Inflammatory macrophage treated with lipopolysaccharide for 1 hour (primary cell): ENCODE measurements at regions not wholly inside any gene's neighbourhood (a gene's known extent, or its start where the extent isn't known, plus 50 kb on each side); places are given as distances from the start of the nearest gene placed in this dataset.
"Not testable (repeated sequence)": the region's sequence is repeated elsewhere in the genome, so short reads cannot be mapped to it uniquely, and the experiment has no call there.

Source experiments
- DNase-seq, 2 donors: peaks; one replicate each; pipeline ENCODE4 v3.0.0-alpha.2; 2020 to 2022

DNA sequence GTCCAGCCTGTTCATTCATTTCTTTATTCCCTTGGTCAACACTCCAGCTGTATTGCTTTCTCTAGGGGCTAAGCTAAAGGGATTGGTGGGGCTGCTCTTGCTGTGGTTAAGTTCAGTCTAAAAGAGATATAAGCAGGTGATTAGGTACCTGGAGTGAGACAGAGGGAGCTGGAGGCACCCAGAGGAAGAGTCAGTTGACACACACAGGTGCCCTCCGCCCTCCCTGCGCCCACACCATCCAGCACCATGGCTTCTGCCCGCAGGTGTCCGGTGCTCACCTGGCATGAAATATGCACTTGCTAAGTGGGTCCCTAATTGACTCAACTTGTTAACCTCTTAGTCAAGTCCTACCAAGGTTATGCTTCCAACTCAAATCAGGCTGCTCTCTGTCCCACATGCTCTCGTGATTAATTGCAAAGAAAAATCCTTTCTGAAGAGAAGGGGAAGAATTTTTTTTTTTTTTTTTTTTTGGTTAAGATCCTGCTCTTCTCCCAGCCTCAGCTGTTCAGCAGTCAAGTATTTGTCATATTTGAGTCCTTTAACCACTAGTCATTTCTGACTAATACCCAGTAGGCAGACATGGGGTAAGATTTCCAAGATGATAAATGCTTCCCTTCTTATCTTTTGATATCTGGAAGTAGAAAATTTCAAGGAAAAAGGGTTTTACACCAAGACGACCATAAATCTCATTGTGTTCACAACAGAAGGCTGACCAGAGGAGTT lies 199.8 kb upstream of the WSCD1 start:
- DNase-seq, result no peak

DNA sequence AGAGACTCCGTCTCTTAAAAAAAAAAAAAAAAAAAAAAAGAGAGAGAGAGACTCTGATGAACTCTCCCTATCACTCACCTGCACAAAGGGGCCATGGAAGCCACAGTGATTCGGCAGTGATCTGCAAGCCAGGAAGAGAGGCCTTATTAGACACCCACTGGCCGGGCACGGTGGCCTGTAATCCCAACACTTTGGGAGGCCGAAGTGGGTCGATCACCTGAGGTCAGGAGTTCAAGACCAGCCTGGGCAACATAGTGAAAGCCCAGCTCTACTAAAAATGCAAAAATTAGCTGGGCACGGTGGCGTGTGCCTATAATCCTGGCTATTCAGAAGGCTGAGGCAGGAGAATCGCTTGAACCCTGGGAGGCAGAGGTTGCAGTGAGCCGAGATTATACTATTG lies 198.5 kb upstream of the WSCD1 start:
- DNase-seq, result no peak

DNA sequence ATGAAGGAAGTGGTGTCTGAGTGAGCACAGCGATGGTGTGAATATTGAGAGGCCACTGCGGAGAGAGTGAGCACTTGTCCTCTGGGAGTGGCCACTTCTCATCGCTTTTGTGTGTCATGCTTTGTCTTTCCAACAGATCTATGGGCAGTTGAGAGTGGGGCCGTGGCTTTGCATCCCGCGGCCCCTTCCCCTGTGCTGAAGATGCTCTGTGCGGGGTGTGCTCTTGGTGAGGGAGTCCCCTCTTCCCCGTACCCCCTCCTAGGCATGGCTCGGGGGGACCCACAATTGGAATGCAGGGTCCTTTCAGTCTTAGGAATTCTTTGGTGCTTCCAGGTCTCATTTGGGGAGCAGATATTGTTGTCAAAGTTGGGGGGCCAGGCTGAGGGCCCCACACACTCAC lies 197.3 kb upstream of the WSCD1 start:
- no peak for DNase-seq

DNA sequence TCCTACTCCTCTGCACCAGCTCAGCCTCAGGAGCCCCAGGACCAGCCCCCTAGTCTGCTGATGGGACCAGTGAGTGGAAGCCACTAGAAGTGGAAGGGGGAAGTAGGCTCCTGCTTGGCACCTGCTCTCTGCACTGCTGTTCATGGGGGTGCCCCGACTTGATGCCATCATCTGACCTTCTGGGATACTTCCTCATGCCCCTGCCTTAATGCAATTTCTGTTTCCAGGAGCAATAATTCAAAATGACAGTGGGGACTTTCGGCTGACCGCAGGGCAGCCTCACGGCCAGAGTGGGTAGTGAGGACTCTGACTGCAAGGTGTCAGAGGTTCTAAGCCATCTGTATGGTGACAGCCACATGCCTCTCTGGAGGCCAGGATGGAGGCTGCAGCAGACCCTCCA lies 196.4 kb upstream of the WSCD1 start:
- DNase-seq, result peak in 1 of 2 donors; percentile 4

DNA sequence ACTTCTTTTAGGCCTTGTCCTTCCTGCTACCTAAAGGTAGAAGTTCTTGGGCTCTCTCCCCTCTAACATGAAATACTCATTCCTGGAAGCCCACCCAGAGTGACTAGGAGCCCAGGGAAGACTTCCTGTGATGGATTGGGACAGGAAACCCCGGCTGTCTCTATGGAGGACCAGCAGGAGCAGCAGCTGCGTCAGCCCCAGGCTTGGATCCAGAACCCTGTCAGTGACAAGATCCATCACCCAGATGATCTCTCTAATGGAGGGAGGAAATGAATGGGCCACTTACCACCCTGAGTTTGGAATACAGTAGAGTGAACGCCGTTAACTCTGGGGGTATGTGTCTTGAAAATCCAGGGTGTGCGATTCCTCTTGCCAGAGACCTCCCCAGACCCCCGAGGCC lies 195.7 kb upstream of the WSCD1 start:
- DNase-seq, result no peak

DNA sequence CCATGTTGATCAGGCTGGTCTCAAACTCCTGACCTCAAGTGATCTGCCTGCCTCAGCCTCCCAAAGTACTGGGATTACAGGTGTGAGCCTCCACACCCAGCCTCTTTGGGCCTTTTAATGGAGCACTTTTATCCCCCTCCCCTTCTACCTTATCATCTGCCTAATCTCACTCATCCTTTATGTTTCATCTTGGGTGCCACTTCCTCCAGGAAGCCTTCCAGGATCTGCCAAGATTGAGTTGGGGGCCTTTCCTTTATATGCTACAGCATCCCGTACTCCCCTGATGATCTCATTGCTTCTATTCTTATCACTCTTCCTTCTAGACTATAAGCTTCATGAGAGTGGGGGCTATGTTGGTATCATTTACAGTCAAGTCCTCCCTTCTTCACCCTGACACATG lies 192.8 kb upstream of the WSCD1 start:
- no peak for DNase-seq

DNA sequence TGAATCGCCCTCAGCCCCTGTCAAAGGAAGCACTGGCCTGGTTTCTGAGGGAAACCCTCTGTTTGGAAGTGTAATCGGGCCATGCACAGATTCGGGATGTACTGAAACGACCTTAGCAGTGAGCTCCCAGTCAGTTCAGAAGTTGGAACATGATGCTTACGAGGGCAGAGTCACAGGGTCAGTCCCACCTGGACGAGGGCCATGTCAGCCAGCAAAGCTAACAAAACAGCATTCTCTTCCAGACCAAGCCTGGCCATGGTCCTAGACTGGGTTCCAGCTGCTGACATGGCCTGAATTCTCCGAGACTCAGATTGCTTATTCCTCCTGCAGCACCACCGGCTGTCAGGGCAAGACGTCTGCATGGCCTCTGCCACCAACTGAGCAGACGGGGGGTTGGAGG lies 192.2 kb upstream of the WSCD1 start:
- DNase-seq, result no peak

DNA sequence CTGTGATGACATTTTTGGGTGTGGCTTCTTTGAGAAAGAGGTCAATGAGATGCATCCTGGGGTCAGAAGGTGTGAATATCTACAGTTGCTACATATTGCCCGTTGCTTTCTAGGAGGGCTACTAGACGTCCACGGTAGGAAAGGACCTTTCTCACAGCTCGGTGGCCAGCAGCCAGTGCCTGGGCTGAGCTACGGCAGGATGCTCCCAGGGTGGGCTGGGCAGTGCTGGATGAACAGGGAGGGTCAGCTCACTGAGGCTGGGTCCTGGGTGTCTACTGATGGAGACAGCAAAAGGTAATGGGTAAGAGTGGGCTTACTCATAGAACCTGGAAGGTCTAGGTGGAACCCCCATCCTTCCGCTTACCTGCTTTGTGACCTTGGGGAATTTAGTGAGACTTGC lies 188.3 kb upstream of the WSCD1 start:
- DNase-seq, result no peak

DNA sequence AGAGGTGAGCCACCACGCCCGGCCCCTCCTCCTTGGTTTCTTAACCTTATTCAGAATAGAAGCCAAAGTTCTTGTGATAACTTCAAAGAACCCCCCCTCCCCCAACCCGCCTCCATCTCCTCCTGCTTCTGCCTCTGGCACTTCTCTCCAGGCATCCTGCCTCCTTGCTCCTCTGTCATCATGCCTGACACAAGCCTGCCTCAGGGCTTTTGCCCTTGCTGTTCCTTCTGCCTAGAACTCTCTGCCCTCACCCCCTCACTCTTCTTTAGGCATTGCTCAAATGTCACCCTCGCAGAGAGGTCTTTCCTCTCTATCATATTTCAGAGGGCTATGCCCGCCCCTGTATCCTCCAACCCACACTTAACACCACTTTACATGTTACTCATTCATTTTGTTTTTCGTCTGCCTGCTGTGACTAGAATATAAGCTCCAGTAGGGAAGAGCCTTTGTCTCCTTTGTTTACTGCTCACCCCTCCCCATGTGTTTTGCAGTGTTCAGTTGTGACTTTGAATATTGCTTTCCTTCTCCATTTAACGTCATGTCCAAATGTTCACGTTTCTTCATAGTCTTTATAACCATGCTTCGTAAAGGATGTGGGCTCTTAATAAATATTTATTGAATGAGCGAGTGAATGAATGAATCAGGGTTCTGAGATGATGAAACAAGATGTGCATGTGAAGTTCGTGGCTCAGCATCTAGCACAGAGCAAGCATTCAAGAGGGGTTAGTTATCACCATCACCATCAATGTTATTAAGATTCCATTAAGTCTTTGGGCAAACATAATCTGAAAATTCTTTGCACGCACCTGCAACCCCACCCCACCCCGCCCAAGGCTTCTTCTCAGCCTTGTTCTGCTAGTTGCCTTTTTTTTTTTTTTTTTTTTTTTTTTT lies 186.2 kb upstream of the WSCD1 start:
- DNase-seq, result no peak

DNA sequence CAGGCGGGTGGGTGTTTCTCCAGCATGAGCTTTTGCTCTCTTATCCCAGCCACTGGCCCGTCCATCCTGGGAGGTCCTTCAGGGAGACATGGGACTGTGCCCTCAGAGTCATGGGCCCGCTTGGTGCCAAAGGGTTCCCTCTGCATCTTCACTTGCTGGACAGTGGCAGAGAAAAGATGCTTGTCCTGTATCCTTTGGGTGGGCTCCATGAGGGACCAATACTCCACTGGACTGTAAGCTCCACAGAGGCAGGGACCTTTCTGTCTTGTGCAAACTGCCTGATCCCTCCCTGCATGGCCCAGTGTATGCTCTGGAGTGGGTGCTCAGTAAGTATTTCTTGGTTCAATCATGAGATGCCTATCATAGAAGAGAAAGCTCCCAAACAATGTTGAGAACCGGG lies 184.8 kb upstream of the WSCD1 start:
- DNase-seq, result no peak

DNA sequence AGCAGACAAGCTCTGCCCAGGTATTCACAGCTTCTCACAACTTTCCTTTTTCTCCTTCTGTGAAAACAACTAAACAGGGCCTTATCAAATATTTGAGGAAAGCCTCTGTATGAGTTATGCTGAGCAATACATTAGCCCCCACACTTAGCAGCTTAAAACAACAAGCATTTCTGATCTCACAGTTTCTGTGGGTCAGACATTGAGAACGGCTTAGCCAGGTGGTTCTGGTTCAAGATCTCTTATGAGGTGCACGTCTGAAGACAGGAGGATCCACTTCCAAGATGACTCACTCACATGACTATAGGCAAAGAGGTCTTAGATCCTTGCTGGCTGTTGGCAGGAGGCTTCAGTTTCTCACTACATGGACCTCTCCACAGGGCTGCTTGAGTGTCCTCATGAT lies 181.4 kb upstream of the WSCD1 start:
- no peak for DNase-seq

DNA sequence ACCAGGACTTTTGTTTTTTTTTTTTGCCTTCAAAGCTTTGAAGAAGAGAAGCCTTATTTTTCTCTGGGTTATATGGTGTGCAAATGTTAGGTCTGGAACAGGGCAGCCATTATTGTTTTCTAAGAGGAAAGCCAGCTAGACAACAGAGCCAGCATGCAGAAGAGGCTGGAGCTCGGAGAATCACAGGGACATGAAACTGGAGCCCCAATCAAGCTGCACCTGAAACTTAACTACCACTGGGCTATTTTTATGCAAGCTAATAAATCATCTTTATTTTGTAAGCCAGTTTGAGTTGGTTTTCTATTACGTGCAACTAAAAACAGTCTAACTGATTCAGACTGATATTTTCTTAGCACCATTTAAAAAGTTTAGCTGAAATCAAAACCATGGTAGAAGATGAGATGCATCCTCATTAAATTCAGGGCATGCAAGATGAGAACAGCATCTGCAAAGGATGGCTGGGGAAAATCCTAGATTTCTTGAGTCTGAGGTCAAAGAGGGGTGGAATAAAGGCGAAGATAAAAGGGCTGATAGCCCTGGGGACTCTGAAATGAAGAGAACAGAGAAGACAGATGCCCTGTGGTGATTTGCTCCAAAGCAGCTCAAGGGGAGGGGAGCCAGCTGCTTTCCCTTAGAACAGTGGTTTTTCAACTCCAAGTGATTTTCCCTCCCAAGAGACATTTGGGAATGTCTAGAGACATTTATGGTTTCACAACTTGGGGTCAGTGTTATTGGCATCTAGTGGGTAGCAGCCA lies 177.1 kb upstream of the WSCD1 start:
- no peak for DNase-seq

DNA sequence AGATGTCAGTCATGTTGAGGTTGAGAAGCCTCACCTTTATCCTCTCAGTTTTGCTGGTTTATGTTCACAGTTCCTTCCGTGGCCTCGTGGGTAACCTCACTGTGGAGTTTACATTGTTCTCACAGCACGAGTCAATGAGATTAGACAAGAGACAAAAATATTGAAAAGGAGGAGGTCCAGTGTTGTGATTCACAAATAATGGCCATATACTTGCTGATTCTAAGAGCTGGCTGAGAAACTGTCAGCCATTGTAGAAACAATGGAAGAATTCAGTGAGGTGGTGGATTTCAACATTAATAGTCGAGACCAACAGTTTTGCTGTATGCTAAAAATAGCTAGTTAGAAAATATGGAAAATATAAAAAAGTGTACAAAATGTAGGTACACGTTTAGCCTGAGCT lies 176.4 kb upstream of the WSCD1 start:
- DNase-seq, result no peak

DNA sequence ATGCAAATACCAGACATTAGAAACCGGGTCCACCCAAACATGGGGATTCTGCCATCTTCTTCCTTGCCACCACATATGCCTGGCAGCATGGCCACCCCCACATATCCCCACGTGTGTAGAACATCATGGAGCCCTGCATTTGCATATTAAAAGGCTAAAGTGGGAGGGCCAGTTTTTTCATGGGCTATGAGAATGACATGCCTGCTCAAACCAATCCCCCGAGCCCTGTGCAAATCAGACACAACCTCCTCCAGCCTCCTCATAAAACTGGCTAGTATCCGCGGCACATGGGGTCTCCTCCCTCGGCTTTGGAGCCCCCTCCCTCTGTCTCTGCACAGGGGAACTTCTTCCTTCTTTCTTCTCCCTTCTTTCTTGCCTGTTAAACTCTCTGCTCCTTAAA lies 174.9 kb upstream of the WSCD1 start:
- DNase-seq, result no peak

DNA sequence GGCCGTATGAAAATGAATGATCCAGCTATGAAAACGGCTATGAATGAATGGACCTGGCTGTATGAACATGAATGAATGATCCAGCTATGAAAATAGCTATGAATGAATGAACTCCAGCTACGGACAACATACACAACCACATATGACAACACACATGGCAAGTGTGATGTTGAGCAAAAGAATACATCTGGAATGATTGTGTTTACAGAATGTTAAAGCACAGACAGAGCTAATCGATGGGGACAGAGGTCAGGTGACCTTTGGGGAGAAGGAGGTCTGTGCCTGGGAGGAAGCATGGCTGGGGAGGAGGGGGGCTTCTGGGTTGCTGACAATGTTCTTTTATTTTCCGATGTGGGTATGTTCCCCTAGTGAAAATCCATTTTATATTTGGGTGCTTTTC lies 174.0 kb upstream of the WSCD1 start:
- no peak for DNase-seq

DNA sequence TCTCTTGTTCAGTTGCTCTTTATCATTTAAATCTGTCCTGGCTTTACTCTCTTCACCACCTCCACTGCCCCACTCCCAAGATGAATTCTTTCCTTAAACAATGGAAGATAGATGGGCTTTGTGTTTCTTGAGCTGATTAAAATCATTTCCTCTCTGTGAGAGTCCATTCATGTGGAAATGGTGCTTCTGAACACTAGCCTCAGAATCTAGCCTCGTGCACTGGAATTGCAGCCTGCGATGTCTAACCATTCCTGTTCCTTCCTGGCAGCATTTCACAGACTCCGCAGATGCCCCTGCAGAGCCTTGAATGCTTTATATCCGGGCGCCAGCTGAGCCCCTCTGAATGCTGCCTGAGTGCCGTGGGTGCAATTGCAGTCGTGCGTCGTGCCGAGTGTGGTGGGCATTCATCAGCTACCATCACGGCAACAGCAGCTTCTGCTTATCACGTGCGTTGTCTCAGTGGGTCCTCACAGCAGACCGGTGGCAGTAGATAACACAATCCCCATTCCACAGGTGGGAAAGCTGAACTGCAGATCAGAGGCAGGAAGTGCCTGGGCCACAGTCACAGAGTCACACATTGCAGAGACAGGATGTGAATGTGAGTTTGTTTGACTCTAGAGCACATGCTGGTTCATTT lies 172.8 kb upstream of the WSCD1 start:
- no peak for DNase-seq

DNA sequence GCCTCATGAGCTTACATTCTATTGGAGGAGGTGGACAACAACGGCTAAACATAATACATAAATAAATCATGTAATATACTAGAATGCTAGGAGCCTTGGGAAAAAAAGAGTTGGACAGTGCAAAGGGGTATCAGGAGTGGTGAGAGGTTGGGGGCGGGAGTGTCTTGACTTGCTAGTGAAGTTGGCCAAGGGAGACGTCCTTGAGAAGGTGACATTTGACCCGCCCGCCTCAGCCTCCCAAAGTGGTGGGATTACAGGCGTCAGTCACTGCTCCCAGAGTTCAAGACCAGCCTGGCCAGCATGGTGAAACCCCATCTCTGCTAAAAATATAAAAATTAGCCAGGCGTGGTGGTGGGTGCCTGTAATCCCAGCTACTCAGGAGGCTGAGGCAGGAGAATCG lies 172.2 kb upstream of the WSCD1 start:
- DNase-seq, result not testable (repeated sequence)

DNA sequence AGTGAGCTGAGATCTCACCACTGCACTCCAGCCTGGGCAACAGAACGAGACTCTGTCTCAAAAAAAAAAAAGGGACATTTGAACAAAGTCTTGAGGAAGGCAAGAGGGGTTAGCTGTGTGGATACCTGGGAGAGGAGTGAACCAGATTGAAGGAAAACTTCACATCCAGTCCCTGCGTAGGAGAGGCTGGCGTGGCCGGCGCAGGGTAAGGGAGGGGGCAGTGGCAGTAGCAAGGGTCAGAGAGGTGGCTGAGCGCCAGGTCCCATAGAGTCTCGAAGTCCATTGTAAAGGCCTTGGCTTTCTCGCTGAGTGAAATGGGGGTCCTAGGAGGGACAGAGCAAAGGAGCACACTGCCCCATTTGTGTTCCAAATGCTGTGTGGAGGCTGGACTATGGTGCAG lies 171.8 kb upstream of the WSCD1 start:
- DNase-seq, result no peak

DNA sequence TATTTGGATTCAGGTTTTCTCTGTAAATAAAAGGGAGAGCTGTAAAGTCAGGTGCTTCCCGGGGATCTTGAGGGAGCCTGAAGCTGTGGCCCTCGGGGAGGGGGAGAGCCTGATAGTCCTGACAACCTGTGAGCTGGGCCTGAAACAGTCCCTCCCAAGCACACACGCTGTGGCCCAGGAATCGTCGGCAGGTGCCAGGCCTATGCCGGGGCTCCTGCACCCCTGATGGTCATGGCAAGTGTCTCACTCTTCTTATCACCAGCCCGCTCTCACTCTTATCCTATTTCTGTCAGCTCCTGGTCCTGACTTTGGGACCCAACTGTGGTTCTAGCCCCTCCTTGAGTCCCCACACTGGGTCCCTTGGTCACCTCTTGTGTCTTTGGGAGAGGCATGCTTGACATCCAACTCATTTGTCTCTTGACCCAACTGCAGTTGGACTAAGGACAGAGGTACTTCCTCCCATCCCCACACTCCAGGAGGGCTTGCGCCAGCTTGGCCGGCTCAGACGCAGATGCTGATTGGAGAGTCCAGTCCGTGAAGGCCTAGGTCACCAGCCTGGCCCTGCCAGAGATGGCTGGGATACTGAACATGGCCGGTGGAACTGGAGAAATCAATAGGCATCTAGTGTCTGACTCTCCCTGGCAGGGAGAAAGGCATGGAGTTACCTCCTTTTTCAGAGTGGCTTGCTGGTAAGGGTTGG lies 170.5 kb upstream of the WSCD1 start:
- DNase-seq, result no peak

DNA sequence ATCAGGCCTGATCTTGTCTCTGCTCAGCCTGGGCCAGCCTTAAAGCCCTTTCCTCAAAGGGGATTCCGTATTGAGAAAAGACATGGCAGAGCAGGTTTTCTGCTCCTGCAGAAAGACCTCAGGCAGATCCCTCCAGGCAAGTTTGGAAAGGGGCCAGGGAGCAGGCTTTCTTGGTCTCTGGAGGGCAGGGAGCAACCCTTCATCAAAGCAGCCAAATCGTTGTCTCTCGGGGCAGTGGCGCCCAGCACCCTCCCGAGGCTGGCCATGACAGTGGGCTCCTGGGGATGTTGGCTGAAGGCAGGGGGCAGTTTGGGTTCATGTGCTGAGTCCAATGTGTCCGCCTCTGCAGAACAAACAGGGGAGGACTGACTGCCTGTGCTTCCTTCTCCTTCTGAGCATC lies 168.4 kb upstream of the WSCD1 start:
- no peak for DNase-seq

DNA sequence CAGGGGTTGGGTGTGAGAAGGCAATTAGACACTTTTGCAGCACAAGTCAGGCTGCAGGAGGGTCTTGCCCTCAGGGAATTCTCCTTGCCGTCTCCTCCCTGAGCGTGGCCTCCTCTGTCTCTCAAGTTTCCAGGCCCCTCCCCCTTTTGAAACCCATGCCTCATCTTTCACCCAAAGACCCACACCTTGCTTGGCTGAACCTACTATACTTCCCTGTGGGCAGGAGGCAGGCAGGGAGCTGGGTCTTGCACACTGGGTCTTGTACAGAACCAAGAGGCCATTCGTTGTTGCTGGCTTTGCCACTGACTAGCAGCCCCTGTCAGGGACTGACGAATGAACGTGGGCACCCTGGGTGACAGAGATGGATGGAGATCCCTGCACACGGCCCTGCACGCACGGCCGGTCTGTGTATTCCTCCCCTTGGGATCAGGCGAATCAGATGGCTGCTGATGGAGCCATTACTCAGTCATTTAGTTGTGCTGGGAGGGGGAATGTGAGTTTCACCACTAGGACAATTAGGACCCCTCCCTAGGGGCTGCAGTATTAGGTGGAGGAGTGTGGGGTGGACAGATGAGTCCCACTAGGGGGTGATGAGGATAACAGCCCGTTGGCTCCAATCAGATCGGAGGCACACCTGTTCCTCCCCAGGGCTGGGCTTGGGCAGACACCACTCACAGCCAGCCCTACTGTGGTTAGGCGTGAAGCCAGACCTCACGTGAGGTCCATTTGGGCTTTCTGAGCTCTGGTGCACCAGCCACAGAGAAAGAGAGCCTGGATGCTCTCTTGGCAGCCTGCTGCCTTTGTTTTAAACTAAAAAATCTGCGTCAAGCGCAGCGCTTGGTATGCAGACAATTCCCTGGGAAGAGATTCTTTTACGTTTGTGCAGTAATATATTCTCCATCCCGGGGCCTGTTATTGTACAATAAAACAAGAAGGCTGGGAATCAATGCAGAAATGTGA lies 167.7 kb upstream of the WSCD1 start:
- no peak for DNase-seq
